H1 (cell line): ENCODE measurements at regions not wholly inside any gene's neighbourhood (a gene's known extent, or its start where the extent isn't known, plus 50 kb on each side); places are given as distances from the start of the nearest gene placed in this dataset.

Source experiments
- CTCF ChIA-PET: fragments of 300-600 bp; sonication (Branson Sonifier 250); formaldehyde crosslinking; loops from one replicate; lab custom pipeline; 2021; ENCODE audit not compliant: partially characterized antibody; lab: Charles Lee
- POLR2A ChIA-PET: fragments of 300-600 bp; sonication (Branson Sonifier 250); formaldehyde crosslinking; loops from one replicate; lab custom pipeline; 2021; ENCODE audit warnings: inconsistent platforms; ENCODE audit not compliant: partially characterized antibody; lab: Charles Lee
- DNase-seq, 2 experiments: peaks; one replicate each; pipeline versions ENCODE4 v3.0.0 to v3.0.0-alpha.2; 2010 to 2022; ENCODE audit warnings: low spot score in 2 of 2, low read depth in 1 of 2, mixed read lengths in 1 of 2
- FAIRE-seq: peaks from 2 replicates; lab custom pipeline; 2011; peaks lifted over from hg19 to GRCh38; lab: Jason Lieb, UNC
- H2AFZ ChIP-seq: 2 replicates; pipeline ENCODE4 v1.8.1; 2012; ENCODE audit warnings: low read length, inconsistent platforms
- H2AK5ac ChIP-seq: 2 replicates; pipeline ENCODE4 v1.6.1; 2013; ENCODE audit warnings: low read depth, low read length
- H2BK120ac ChIP-seq: replicated peaks from 2 replicates; pipeline ENCODE3; 2013; ENCODE audit warnings: low read depth, low read length, inconsistent platforms
- H2BK12ac ChIP-seq: 2 replicates; pipeline ENCODE4 v1.6.1; 2013; ENCODE audit warnings: low read depth, low read length
- H2BK15ac ChIP-seq: 2 replicates; pipeline ENCODE4 v1.6.1; 2013; ENCODE audit warnings: low read length
- H2BK20ac ChIP-seq: 2 replicates; pipeline ENCODE4 v1.6.1; 2013; ENCODE audit warnings: low read length
- H2BK5ac ChIP-seq: 2 replicates; pipeline ENCODE4 v1.6.1; 2013; ENCODE audit warnings: low read depth, low read length
- H3K14ac ChIP-seq: 2 replicates; pipeline ENCODE4 v1.6.1; 2013; ENCODE audit warnings: inconsistent platforms; ENCODE audit not compliant: insufficient read length
- H3K18ac ChIP-seq: 2 replicates; pipeline ENCODE4 v1.6.1; 2013; ENCODE audit warnings: low read length; ENCODE audit errors: extremely low read depth
- H3K23ac ChIP-seq: 2 replicates; pipeline ENCODE4 v1.6.1; 2013; ENCODE audit warnings: inconsistent platforms; ENCODE audit not compliant: insufficient read length
- H3K23me2 ChIP-seq: 2 replicates; pipeline ENCODE4 v1.6.1; 2013; ENCODE audit warnings: low read depth, low read length
- H3K27ac ChIP-seq: 2 replicates; pipeline ENCODE4 v1.6.1; 2011; ENCODE audit warnings: low read depth, low read length, inconsistent platforms
- H3K27me3 ChIP-seq, 4 experiments: replicated peaks in 1 of 4; 1 replicate in 1 of 4; 2 replicates in 3 of 4; pipeline versions ENCODE4 v1.6.1 to v1.8.1; 2011 to 2013; ENCODE audit warnings: low read length in 3 of 4, mild to moderate bottlenecking in 3 of 4, inconsistent platforms in 2 of 4, mixed read lengths in 2 of 4, moderate library complexity in 1 of 4; ENCODE audit not compliant: control insufficient read depth in 3 of 4, insufficient read depth in 3 of 4; ENCODE audit errors: extremely low read depth in 1 of 4
- H3K36me3 ChIP-seq, 4 experiments: 2 replicates each; pipeline versions ENCODE4 v1.6.1 to v1.8.1; 2011 to 2013; ENCODE audit warnings: mild to moderate bottlenecking in 4 of 4, low read length in 3 of 4, moderate library complexity in 2 of 4, control low read depth in 1 of 4, inconsistent platforms in 1 of 4; ENCODE audit not compliant: insufficient read depth in 4 of 4, control insufficient read depth in 2 of 4
- H3K4ac ChIP-seq: replicated peaks from 2 replicates; pipeline ENCODE3; 2013; ENCODE audit warnings: low read length, low read depth, mixed read lengths, inconsistent platforms; ENCODE audit not compliant: insufficient read length
- H3K4me1 ChIP-seq, 4 experiments: replicated peaks in 1 of 4; 1 replicate in 1 of 4; 2 replicates in 3 of 4; pipeline versions ENCODE4 v1.6.1 to v1.8.1; 2011 to 2013; ENCODE audit warnings: low read length in 3 of 4, inconsistent platforms in 2 of 4, mixed read lengths in 1 of 4; ENCODE audit not compliant: insufficient read depth in 4 of 4, control insufficient read depth in 3 of 4
- H3K4me2 ChIP-seq, 2 experiments: 2 replicates each; pipeline versions ENCODE4 v1.6.1 to v1.8.1; 2011 to 2013; ENCODE audit warnings: low read depth in 2 of 2, low read length in 2 of 2, control low read depth in 1 of 2, inconsistent platforms in 1 of 2, mild to moderate bottlenecking in 1 of 2; ENCODE audit not compliant: insufficient read depth in 1 of 2
- H3K4me3 ChIP-seq, 4 experiments: fragments of 200-600, 300-600 bp in 1 of 4; sonication (generic), shearing (Covaris generic), sonication (Bioruptor Twin) in 1 of 4; 2 replicates each; pipeline versions ENCODE4 v1.5.1 to v1.8.1; 2011 to 2016; ENCODE audit warnings: low read length in 4 of 4, low read depth in 3 of 4, control low read depth in 2 of 4, inconsistent platforms in 2 of 4, mild to moderate bottlenecking in 2 of 4, mixed read lengths in 1 of 4, moderate library complexity in 1 of 4; ENCODE audit not compliant: insufficient read depth in 2 of 4; ENCODE audit errors: extremely low read depth in 1 of 4
- H3K56ac ChIP-seq: replicated peaks from 2 replicates; pipeline ENCODE3; 2013; ENCODE audit warnings: low read depth, mild to moderate bottlenecking, mixed read lengths, low read length, inconsistent platforms; ENCODE audit not compliant: insufficient read length
- H3K79me1 ChIP-seq: 2 replicates; pipeline ENCODE4 v1.6.1; 2013; ENCODE audit warnings: low read depth, low read length, control low read depth
- H3K79me2 ChIP-seq, 2 experiments: 2 replicates each; pipeline versions ENCODE4 v1.6.1 to v1.8.1; 2012 to 2013; ENCODE audit warnings: low read length in 2 of 2, mild to moderate bottlenecking in 2 of 2, inconsistent platforms in 1 of 2; ENCODE audit not compliant: insufficient read depth in 2 of 2, control insufficient read depth in 1 of 2
- H3K9ac ChIP-seq, 4 experiments: replicated peaks in 1 of 4; 1 replicate in 1 of 4; 2 replicates in 3 of 4; pipeline versions ENCODE4 v1.6.1 to v1.8.1; 2011 to 2013; ENCODE audit warnings: low read depth in 3 of 4, low read length in 3 of 4, control low read depth in 2 of 4, mild to moderate bottlenecking in 2 of 4, moderate library complexity in 2 of 4, inconsistent platforms in 1 of 4; ENCODE audit errors: extremely low read depth in 1 of 4
- H3K9me3 ChIP-seq, 2 experiments: 2 replicates each; pipeline versions ENCODE4 v1.6.1 to v1.8.1; 2012 to 2013; ENCODE audit warnings: mild to moderate bottlenecking in 2 of 2, moderate library complexity in 2 of 2, control low read depth in 1 of 2, inconsistent platforms in 1 of 2, low read depth in 1 of 2, low read length in 1 of 2, mixed read lengths in 1 of 2; ENCODE audit not compliant: insufficient read depth in 2 of 2
- H4K20me1 ChIP-seq, 2 experiments: replicated peaks in 1 of 2; 2 replicates each; pipeline versions ENCODE3 to v1.8.1; 2011 to 2013; ENCODE audit warnings: inconsistent platforms in 2 of 2, low read length in 2 of 2, mild to moderate bottlenecking in 1 of 2; ENCODE audit not compliant: insufficient read depth in 2 of 2, control insufficient read depth in 1 of 2
- H4K5ac ChIP-seq: 2 replicates; pipeline ENCODE4 v1.6.1; 2013; ENCODE audit warnings: low read length, low read depth, mixed read lengths, inconsistent platforms; ENCODE audit not compliant: insufficient read length
- H4K8ac ChIP-seq: 2 replicates; pipeline ENCODE4 v1.8.0; 2013; ENCODE audit warnings: mild to moderate bottlenecking, moderate library complexity, low read length, inconsistent platforms; ENCODE audit not compliant: insufficient read depth; ENCODE audit errors: extremely low read depth
- H4K91ac ChIP-seq: replicated peaks from 2 replicates; pipeline ENCODE3; 2013; ENCODE audit warnings: low read length, mixed read lengths, inconsistent platforms; ENCODE audit not compliant: insufficient read length
- CBX5 ChIP-seq: fragments of 300-800, 300-1000 bp; sonication (generic); IDR thresholded peaks from 2 replicates; pipeline ENCODE4 v1.7.1; 2016; ENCODE audit warnings: antibody characterized with exemption, low read length, low read depth

DNA sequence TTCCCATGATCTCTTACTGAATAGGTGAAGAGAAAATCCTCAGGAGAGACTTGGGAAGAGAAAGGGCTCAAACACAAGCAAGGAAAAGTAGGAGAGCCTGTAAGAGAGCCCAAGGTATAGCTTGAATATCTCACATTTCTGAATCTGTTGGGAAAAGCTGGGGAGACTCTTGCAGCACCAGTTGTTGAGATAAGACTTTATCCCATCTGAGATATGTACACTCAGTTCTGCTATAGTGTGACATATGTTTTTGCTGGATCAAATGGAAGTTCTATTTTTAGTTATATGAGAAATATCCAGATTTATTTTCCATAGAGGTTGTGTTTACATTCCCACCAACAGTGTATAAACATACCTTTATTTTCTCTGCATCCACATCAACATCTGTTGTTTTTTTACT lies 246.1 kb downstream of the NDFIP2 start:
- Histone ChIP-seq H3K23me2 (no peaks in the 10 kb centered on the region), H3K36me3 (no peaks in the 10 kb centered on the region; a peak in 1 of 8 replicates), H3K4me3 (no peak overlapping the region), H2BK15ac (no peak overlapping the region), H4K5ac (no peak overlapping the region), H2AFZ (no peak overlapping the region), H2BK20ac (no peak overlapping the region), H3K79me2 (no peaks in the 10 kb centered on the region), H3K4ac (no peak overlapping the region), H4K91ac (no peak overlapping the region), H3K27ac (no peak overlapping the region), H3K23ac (no peak overlapping the region), H3K56ac (no peak overlapping the region), H3K14ac (no peak overlapping the region), H3K27me3 (no peaks in the 10 kb centered on the region), H3K4me2 (no peak overlapping the region), H3K4me1 (no peaks in the 10 kb centered on the region; a peak in 1 of 7 replicates), H3K9ac (no peak overlapping the region), H4K20me1 (no peaks in the 10 kb centered on the region), H3K18ac (no peak overlapping the region), H4K8ac (no peak overlapping the region), H3K79me1 (no peaks in the 10 kb centered on the region), H2AK5ac (no peak overlapping the region), H2BK120ac (no peak overlapping the region), H3K9me3 (no peaks in the 10 kb centered on the region), H2BK5ac (no peak overlapping the region), H2BK12ac (no peak overlapping the region)
- CTCF ChIA-PET = no interaction called here
- FAIRE-seq (no peak), DNase-seq (no peak)
- TF ChIP-seq CBX5 = no peak
- POLR2A ChIA-PET = no interaction called here
